ENCODE measurements at regions not wholly inside any gene's neighbourhood (a gene's known extent, or its start where the extent isn't known, plus 50 kb on each side); places are given as distances from the start of the nearest gene placed in this dataset.
"Not testable (repeated sequence)": the region's sequence is repeated elsewhere in the genome, so short reads cannot be mapped to it uniquely, and the experiment has no call there.

DNA sequence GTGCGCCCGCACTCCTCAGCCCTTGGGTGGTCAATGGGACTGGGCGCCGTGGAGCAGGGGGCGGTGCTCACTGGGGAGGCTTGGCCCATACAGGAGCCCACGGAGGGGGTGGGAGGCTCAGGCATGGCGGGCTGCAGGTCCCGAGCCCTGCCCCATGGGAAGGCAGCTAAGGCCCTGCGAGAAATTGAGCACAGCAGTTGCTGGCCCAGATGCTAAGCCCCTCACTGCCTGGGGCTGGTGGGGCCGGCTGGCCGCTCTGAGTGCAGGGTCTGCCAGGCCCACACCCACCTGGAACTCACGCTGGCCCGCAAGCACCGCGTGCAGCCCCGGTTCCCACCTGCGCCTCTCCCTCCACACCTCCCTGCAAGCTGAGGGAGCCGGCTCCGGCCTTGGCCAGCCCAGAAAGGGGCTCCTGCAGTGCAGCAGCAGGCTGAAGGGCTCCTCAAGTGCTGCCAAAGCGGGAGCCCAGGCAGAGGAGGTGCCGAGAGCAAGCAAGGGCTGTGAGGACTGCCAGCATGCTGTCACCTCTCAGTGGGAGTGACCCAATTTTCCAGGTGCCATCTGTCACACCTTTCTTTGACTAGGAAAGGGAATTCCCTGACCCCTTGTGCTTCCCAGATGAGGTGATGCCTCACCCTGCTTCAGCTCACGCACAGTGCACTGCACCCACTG, 642.3 kb upstream of the SYNCRIP start:
- TF ChIP-seq, protein P1, sequence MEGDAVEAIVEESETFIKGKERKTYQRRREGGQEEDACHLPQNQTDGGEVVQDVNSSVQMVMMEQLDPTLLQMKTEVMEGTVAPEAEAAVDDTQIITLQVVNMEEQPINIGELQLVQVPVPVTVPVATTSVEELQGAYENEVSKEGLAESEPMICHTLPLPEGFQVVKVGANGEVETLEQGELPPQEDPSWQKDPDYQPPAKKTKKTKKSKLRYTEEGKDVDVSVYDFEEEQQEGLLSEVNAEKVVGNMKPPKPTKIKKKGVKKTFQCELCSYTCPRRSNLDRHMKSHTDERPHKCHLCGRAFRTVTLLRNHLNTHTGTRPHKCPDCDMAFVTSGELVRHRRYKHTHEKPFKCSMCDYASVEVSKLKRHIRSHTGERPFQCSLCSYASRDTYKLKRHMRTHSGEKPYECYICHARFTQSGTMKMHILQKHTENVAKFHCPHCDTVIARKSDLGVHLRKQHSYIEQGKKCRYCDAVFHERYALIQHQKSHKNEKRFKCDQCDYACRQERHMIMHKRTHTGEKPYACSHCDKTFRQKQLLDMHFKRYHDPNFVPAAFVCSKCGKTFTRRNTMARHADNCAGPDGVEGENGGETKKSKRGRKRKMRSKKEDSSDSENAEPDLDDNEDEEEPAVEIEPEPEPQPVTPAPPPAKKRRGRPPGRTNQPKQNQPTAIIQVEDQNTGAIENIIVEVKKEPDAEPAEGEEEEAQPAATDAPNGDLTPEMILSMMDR (IDR thresholded peaks at IDR 0.05; ENCODE audit: insufficient read depth, low read length) = not testable (repeated sequence)
- not testable (repeated sequence) for TF ChIP-seq POLR2AphosphoS5 (IDR thresholded peaks at IDR 0.05; ENCODE audit: low read depth); GABPA (IDR thresholded peaks at IDR 0.05; ENCODE audit: low read depth); SPI1 (IDR thresholded peaks at IDR 0.05; ENCODE audit: borderline replicate concordance, low read depth)
